Activated T-cell treated with anti-CD3 and anti-CD28 coated beads, Interleukin-2, amount 50 U/mL, for 1 hour (primary cell): ENCODE measurements at regions not wholly inside any gene's neighbourhood (a gene's known extent, or its start where the extent isn't known, plus 50 kb on each side); places are given as distances from the start of the nearest gene placed in this dataset.
"Not testable (repeated sequence)": the region's sequence is repeated elsewhere in the genome, so short reads cannot be mapped to it uniquely, and the experiment has no call there.

Experiments
- DNase-seq: peaks from one replicate; pipeline ENCODE4 v3.0.0-alpha.2; 2020

GRCh38 chr6:9795880-9796279 lies 619.0 kb downstream of the TFAP2A start:
- no peak for DNase-seq

DNA sequence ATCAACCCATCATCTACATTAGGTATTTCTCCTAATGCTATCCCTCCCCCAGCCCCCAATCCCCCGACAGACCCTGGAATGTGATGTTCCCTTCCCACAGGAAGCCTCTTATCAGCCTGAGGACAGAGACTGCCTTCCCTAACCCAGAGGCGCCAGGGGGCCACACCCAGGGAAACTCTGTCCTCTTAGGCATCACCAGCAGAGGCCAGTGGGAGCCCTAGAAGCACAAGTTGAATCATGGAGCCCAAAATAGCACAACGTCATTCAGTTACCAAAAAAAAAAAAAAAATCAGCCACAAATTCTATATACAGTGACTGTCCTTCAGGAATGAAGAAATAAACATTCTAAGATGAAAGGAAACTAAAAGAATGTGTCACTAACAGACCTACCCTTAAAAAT lies 625.7 kb downstream of the TFAP2A start:
- no peak for DNase-seq

DNA sequence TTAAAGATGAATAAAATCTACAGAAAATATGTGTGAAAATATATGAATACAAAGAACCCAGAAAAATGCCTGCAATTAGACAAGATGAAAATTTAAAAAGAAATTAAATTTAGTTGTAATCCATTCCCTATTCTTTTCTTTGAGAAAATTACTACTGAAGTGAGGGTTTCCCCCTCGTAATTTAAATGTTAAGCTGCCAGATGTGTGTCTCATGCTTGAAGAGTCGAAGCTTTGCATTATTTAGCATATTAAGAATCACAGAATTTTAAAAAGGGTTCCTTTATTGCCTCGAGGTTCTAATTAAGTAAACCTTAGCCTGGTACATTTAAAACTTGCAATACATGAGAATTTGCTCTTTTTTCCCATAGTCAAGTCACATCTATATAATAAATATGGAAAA lies 630.1 kb downstream of the TFAP2A start:
- DNase-seq, result no peak

DNA sequence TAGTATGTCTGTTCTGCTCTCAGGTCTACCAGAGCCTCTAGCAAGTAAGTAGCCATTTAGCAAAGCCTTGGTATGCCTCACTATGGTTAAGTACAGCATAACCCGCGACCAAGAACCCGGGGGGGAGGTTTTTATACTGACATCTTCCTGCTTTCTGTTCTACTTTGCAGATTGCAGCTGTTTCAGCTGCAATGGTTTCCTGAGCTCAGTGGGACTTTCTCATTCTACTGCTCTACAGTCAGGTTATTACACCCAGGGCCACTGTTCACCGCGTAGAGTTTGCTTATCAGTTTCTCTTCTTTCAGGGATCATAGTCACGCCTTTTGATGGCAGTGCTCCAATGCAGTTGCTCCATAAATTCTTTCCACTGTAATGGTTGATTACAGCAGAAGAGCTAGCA lies 631.3 kb downstream of the TFAP2A start:
- DNase-seq, result no peak

DNA sequence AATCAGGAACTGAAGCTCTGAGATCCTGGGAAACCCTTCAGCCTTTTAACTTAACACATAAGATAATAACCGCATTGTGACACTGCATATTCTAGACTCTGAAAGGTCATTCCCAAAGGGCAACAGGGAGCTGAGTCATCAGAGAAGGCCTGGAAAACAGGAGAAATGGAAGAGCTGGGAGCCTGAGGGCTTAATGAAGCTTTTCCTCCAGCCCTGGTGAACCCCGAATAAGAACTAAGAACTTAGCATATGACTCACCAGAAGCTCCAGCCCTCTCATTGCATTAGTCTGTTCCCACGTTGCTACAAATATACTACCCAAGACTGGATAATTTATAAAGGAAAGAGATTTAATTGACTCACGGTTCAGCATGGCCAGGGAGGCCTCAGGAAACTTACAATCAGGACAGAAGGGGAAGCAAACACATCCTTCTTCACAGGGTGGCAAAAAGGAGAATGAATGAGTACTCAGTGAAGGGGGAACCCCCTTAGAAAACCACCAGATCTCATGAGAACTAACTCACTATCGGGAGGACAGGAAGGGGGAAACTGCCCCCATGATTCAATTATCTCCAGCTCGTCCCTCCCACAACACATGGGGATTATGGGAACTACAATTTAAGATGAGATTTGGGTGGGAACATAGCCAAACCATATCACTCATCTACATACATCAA lies 648.5 kb downstream of the TFAP2A start:
- DNase-seq, result no peak

- no peak for DNase-seq
Observed at GRCh38 chr6:9761220-9761619, 653.7 kb downstream of the TFAP2A start.

- DNase-seq, result no peak
Observed at GRCh38 chr6:9754515-9754914, 660.4 kb downstream of the TFAP2A start.

GRCh38 chr6:9745966-9746365 lies 668.9 kb downstream of the TFAP2A start:
- DNase-seq, result no peak

DNA sequence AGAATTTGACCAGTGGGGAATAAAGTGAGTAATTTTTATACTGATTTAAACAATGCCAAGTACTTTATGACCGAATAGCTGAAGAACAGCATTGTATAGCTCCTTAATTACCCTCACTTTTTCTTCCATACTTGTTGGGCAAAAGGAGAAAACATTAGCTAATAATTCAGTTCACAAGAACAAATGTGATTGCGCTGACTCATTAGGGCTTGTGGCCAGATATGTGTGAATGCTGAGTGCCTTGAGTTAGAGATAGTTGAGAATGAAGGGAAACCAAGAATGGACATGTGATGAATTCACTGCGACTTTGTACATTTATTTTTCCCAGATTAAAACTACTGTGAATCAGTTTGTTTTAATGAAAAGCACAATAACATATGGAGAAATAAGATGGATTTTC lies 669.4 kb downstream of the TFAP2A start:
- DNase-seq, result no peak

GRCh38 chr6:9744119-9744518 lies 670.8 kb downstream of the TFAP2A start:
- DNase-seq, result no peak

DNA sequence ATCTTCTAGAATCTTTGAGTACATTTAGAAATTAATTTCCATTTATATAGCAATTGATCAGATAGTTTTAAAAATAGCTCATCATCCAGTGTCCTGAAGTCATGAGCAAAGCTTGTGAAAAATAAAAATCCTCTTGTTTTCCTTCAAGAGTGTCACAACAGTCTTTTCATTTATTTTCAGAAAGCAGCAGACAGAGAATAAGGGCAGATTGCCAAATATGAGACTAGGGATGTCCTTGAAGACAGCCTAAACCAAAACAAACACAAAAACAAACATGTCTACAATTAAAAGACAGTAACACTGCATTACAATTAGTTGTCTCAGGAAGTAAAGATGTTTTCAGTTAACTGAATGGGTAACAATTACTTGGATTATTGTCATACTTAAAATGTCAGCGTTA lies 682.8 kb downstream of the TFAP2A start:
- DNase-seq, result no peak

DNA sequence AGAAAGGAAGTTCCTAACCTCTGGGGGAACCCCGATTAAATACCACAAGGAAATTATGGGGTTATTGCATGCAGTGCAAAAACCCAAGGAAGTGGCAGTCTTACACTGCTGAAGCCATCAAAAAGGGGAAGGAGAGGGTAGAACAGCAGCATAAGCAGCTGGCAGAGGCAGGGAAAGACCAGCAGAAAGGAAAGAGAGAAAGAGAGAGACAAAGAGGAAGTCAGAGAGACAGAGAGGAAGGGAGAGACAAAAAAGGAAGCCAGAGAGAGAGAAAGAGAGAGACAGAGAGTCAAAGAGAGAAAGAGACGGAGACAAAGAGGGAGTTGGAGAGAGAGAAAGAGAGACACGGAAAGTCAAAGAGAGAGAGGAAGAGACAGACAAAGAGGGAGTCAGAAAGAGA lies 689.1 kb downstream of the TFAP2A start:
- not testable (repeated sequence) for DNase-seq

DNA sequence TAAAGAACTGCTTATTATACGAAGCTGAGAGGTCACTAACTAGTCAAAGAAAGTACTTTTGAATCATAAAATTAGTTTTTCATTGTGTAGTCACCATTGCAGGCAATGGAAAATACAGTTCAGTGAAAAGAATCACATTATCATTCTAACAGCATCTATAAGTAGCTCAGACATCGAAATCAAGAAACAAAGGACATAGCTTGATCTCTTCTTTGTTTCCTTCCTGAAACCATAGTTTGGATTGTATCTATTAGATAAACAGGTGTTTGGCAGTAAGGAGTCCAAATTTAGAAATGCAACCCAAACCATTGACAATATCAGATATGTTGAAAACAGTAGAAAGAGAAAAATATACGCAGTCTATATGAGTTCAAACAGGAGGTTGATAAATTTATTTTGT lies 697.3 kb downstream of the TFAP2A start:
- no peak for DNase-seq

DNA sequence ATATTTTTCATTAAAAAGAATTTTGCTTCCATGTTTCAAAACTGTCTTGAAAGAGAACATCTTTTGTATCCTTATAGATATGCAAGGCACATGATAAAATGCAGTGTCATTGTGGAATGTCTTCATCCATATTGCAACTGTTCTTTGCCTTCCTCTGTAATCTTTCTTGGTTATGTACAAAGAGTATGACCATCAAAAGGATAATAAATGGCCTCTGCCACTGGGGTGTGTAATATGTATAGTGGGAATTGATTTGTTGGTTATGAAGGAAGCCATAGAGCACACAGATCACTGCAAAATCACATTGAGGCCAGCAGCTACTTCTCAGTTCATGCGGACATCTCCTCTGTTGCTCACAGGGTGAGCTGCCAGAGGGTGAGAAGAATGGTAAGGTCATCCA lies 703.5 kb downstream of the TFAP2A start:
- no peak for DNase-seq

DNA sequence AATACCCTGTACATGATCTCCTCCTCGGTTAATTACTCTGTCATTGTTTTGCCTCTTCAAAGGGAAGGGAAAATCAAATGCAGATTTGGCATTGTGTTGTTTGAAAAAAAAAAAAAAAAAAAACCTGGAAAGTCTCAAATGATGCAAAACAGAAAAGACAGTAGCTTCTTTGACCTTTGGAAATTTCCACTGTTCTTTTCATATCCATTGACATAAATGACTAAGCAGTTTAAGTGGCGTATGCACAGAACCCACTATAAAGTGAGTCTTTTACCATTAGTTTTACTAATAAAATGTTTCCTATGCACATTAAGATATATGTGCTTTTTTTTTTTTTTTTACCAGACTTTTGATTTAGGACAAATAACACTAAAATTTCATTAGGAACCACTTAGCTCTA lies 704.3 kb downstream of the TFAP2A start:
- DNase-seq, result no peak

DNA sequence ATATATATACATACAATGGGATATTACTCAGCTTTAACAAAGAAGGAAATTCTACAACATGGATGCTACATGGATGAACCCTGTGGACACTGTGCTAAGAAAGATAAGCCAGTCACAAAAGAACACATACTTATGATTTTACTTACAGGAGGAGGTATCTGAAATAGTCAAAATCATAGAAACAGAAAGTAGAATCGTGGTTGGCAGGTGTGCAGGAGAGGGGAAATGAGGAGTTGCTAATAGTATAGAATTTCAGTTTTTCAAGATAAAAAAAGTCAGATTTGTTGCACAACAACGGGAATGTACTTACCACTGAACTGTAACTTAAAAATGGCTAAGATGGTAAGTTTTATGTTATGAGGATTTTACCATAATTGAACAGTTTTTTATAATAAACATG lies 706.3 kb downstream of the TFAP2A start:
- DNase-seq, result no peak

GRCh38 chr6:9704989-9705388 lies 709.9 kb downstream of the TFAP2A start:
- no peak for DNase-seq

DNA sequence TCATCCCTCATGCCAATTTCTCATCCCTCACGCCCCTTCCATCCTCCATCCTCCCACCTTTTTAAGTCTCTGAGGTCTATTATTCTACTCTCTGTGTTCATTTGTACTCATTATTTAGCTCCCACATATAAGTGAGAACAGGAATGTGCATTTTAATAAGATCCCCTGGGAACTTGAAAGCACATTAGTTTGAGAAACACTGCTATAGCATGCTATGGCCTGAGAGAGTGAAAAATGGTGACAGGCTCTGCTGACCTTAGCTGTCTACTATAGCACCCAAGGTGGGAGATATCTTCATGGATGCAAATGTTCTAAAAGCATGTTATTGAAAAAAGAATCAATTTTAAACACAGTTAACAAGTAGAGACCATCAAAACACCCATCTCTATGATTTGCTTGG lies 712.0 kb downstream of the TFAP2A start:
- no peak for DNase-seq

DNA sequence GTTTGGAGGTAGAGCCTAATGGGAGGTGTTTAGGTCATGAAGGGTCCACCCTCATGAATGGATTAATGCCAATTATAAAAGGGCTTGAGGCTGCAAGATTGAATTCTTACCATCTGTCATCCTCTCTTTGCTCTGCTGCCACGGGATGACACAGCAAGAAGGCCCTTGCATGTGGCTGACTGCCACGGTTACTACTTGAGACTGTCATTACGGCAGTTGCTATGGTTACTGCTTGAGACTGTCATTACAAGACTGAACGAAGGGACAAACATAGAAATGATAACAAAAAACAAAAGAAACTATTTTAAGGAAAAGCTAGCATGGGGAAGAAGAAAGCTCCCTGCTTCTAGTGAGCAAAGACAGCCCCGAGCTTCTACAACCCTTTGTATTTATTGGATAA lies 715.0 kb downstream of the TFAP2A start:
- DNase-seq, result no peak

DNA sequence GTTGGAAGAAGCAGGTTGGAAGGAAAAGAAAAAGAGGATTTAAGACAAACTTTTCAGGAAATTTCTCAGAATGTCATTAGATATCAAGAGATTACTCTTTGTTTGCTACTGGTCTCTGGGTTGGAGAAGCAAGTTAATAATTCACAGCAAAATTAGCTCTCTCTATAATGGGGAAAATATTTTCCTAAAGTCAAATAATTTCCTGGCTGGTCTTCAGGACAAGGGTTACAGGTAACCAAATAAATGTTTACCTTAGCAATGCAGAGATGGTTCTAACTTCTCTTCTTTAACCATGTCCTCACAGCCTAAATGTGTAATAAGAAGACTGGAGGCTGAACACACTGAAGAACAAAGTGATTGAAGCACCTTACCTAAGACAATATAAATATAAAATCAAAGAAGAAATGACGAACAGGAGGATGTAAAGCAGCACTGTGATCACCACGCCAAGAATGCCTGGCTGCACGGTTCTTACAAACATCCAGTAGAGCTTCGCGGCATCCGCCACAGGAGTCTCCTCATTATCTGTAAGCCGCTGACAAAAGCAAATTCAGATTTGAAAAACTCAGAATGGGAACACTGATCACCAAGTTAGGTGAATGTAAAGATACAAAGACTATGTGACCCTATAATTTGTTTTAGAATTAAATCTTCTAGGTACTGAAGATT lies 717.5 kb downstream of the TFAP2A start:
- no peak for DNase-seq

GRCh38 chr6:9690388-9690787 lies 724.5 kb downstream of the TFAP2A start:
- no peak for DNase-seq

DNA sequence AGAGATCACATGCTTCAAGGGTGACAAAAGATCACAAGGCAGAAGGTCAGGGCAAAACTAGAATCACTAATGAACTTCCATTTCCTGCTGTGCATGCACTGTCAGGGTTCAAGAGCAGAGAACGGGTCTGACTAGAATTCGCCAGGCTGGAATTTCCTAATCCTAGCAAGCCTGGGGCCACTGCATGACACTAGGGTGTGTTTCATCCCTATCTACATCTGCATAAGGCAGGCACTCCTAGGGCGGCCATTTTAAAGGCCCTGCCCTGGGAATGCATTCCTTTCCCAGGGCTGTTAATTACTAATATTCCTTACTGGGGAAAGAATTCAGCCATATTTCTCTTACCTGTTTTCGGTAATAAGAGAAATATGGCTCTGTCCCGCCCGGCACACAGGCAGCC lies 734.1 kb downstream of the TFAP2A start:
- DNase-seq, result not testable (repeated sequence)

- no peak for DNase-seq
Observed at GRCh38 chr6:9675122-9675521, 739.8 kb downstream of the TFAP2A start.

- DNase-seq, result no peak
Observed at GRCh38 chr6:9659848-9660247, 755.0 kb downstream of the TFAP2A start.

GRCh38 chr6:9657994-9658393 lies 756.9 kb downstream of the TFAP2A start:
- no peak for DNase-seq
